HUES48 (cell line): ENCODE measurements at regions not wholly inside any gene's neighbourhood (a gene's known extent, or its start where the extent isn't known, plus 50 kb on each side); places are given as distances from the start of the nearest gene placed in this dataset.

Experiments
- H3K27ac ChIP-seq: one replicate; pipeline ENCODE4 v1.7.0; 2013; ENCODE audit warnings: low read depth, low read length, inconsistent platforms
- H3K27me3 ChIP-seq: 2 replicates; pipeline ENCODE4 v1.6.1; 2013; ENCODE audit warnings: mild to moderate bottlenecking, low read length; ENCODE audit not compliant: control insufficient read depth, insufficient read depth
- H3K36me3 ChIP-seq: 2 replicates; pipeline ENCODE4 v1.6.1; 2013; ENCODE audit warnings: low read length; ENCODE audit not compliant: control insufficient read depth, insufficient read depth
- H3K4me1 ChIP-seq: 2 replicates; pipeline ENCODE4 v1.6.1; 2013; ENCODE audit warnings: mild to moderate bottlenecking, low read length; ENCODE audit not compliant: control insufficient read depth, insufficient read depth
- H3K4me3 ChIP-seq: 2 replicates; pipeline ENCODE4 v1.5.1; 2013; ENCODE audit warnings: mild to moderate bottlenecking, low read depth, low read length
- H3K9ac ChIP-seq: 2 replicates; pipeline ENCODE4 v1.6.1; 2013; ENCODE audit warnings: mild to moderate bottlenecking, low read depth, low read length, moderate library complexity
- H3K9me3 ChIP-seq: 2 replicates; pipeline ENCODE4 v1.6.1; 2013; ENCODE audit warnings: low read length; ENCODE audit not compliant: control insufficient read depth, insufficient read depth

DNA sequence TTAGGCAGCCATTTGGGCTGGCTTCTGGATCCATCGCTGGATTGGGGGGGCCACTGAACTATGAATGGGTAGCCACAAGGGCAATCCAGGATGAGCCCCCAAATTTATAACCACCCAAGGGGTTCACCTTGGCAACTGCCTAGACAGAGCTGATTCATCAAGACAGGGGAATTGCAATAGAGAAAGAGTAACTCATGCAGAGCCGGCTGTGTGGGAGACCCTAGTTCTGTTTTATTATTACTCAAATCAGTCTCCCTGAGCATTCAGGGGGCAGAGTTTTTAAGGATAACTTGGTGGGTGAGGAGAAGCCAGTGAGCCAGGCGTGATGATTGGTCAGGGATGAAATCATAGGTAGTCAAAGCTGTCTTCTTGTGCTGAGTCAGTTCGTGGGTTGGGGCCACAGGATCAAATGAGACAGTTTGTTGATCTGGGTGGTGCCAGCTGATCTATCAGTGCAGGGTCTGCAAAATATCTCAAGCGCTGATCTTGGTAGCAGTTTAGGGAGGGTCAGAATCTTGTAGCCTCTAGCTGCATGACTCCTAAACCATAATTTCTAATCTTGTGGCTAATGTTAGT lies 57.9 kb downstream of the DNAJB9 start:
- Histone ChIP-seq H3K27ac (no peak overlapping the region), H3K4me1 (0 out of 2 replicates have a peak, but pooled peaks cover 5% of the 10 kb centered on the region), H3K9me3 (no peaks in the 10 kb centered on the region), H3K36me3 (no peaks in the 10 kb centered on the region), H3K4me3 (no peak overlapping the region), H3K9ac (no peak overlapping the region), H3K27me3 (no peaks in the 10 kb centered on the region)

GRCh38 chr7:108628678-108629077 lies 59.0 kb downstream of the DNAJB9 start:
- 0 out of 2 replicates have a peak, but pooled peaks cover 5% of the 10 kb centered on the region for H3K4me1 ChIP-seq
- no peaks in the 10 kb centered on the region for H3K36me3 ChIP-seq
- H3K4me3 ChIP-seq: no peak overlapping the region
- no peak overlapping the region for H3K9ac ChIP-seq
- H3K27ac ChIP-seq: no peak overlapping the region
- H3K9me3 ChIP-seq: no peaks in the 10 kb centered on the region
- H3K27me3 ChIP-seq: no peaks in the 10 kb centered on the region

DNA sequence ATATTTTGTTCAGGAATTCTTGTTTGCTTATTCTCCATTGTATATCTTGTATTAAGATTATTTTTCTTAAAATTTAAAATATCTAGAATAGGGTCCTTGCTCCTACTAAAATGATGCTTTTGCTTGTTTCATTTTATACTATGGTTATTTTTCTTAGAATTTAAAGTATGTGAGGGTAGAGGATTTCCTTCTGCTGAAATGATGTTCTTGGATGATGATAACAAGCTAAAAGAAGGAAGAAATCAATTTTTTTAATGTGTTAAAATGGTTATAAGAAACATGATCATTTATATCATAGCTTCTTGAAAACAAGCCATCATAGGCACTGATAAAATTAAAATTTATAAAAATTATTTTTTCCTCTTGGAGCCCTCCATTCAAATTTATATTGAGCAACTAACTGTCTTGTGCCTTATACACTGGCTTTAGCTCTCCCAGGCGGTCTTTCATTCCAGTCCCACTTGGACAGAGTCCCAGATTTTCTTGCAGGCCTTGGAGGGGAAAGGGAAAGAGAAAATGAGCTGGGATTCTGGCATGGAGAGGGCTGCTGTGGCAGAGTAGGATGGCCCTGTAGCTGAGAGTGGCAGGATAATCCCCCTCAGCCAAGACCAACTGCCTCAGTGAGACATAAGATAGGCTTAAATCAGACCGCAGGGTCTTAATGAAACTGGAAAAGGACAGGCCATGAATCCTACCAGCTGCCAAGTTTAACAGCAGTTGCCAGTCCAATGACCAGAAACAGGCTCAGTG lies 60.2 kb downstream of the DNAJB9 start:
- Histone ChIP-seq H3K4me1 (0 out of 2 replicates have a peak, but pooled peaks cover 5% of the 10 kb centered on the region), H3K27ac (no peak overlapping the region), H3K9ac (no peak overlapping the region), H3K4me3 (no peak overlapping the region), H3K36me3 (no peaks in the 10 kb centered on the region), H3K27me3 (no peaks in the 10 kb centered on the region), H3K9me3 (no peaks in the 10 kb centered on the region)

DNA sequence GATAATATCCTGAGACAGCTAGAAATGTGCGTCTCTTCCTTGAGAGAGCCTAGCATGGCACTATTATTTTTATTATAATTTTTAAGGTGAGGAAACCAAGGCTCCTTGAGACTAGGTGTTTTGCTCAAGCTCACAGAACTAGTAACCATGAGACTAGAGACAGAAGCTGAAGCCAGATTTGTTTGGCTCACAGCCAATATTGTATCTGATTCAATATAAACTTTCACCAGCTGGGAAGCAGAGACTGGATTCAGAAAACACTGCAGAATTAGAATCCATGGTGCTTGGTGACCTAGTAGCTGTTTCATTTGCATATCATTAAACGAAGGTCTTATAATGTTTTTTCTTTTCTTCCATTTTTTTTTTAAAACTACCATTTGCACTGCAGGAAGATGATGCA lies 64.4 kb downstream of the DNAJB9 start:
- H3K9ac ChIP-seq: no peak overlapping the region
- no peaks in the 10 kb centered on the region for H3K27me3 ChIP-seq
- H3K4me1 ChIP-seq: no peaks in the 10 kb centered on the region
- no peak overlapping the region for H3K27ac ChIP-seq
- H3K36me3 ChIP-seq: no peaks in the 10 kb centered on the region
- H3K9me3 ChIP-seq: no peaks in the 10 kb centered on the region
- no peak overlapping the region for H3K4me3 ChIP-seq

DNA sequence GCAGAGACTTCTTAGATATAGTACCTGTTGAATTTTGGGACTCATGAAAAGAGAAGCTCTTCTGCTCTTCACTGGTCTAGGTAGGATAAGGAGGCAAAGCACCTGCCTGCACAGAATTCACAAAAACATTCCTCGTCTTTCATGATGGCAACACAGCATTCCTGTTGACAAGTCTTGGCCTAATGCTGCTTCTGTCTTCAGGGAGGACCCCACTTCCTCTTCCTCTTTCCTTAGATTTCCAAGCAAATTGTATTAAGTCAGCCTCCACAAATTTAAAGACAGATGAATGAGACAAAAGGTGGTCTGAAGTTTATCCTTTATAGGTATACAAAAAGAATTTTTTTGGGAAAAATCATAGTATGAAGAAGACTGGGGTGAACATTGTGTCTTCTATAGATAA lies 64.9 kb downstream of the DNAJB9 start:
- no peak overlapping the region for H3K4me3 ChIP-seq
- no peaks in the 10 kb centered on the region for H3K27me3 ChIP-seq
- H3K9me3 ChIP-seq: no peaks in the 10 kb centered on the region
- no peak overlapping the region for H3K9ac ChIP-seq
- H3K36me3 ChIP-seq: no peaks in the 10 kb centered on the region
- no peaks in the 10 kb centered on the region for H3K4me1 ChIP-seq
- no peak overlapping the region for H3K27ac ChIP-seq

- Histone ChIP-seq H3K4me1 (no peaks in the 10 kb centered on the region), H3K9ac (no peak overlapping the region), H3K27me3 (no peaks in the 10 kb centered on the region), H3K9me3 (no peaks in the 10 kb centered on the region), H3K36me3 (no peaks in the 10 kb centered on the region), H3K4me3 (no peak overlapping the region), H3K27ac (no peak overlapping the region)
Observed at GRCh38 chr7:108637049-108637621, 67.5 kb downstream of the DNAJB9 start.

DNA sequence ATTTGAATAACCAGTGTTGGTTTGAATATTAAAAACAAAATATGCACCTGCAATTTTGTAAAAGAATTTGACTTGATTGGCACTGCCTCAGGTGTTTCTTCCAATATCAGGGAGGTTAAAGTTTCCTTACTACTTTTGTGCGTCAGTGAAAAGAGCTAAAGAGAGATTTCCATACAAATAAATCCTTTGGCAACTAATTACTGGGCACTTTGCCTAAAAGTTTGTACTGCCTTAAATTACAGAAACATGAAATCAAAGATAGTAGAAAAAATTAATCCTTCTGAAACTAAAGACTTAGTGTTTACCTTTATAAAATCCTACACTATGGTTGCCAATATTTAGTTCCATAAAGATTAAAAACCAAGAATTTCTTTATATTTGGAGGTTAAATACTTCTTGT lies 72.5 kb downstream of the DNAJB9 start:
- H3K27me3 ChIP-seq: no peaks in the 10 kb centered on the region
- H3K36me3 ChIP-seq: no peaks in the 10 kb centered on the region

DNA sequence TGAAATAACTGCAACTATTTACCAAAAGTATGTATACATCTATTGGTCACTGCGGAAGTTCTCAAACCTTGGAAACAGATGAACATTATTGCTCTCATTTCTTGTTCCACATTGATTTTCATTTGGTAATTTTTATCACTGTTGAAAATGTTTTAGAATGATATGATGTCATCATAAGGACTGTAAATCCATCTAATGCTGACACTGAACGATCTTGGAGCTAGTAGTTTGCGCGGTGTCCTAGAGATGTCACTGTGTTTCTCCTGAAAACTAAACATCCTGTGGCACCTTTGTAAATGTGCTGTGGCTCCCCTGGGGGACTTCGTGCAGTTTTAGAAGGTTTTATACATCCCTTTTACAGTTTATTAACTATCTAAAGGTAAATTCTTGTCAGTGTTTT lies 73.5 kb downstream of the DNAJB9 start:
- no peak overlapping the region for H3K9ac ChIP-seq
- H3K36me3 ChIP-seq: no peaks in the 10 kb centered on the region
- no peak overlapping the region for H3K4me3 ChIP-seq
- H3K27me3 ChIP-seq: no peaks in the 10 kb centered on the region
- H3K4me1 ChIP-seq: no peaks in the 10 kb centered on the region
- 0 out of 2 replicates have a peak, but pooled peaks cover 6% of the 10 kb centered on the region for H3K9me3 ChIP-seq
- no peak overlapping the region for H3K27ac ChIP-seq

More for the DNA sequence above, 72.5 kb downstream of the DNAJB9 start:
- Histone ChIP-seq H3K9me3 (0 out of 2 replicates have a peak, but pooled peaks cover 6% of the 10 kb centered on the region), H3K9ac (no peak overlapping the region), H3K4me3 (no peak overlapping the region), H3K27ac (no peak overlapping the region), H3K4me1 (no peaks in the 10 kb centered on the region)

DNA sequence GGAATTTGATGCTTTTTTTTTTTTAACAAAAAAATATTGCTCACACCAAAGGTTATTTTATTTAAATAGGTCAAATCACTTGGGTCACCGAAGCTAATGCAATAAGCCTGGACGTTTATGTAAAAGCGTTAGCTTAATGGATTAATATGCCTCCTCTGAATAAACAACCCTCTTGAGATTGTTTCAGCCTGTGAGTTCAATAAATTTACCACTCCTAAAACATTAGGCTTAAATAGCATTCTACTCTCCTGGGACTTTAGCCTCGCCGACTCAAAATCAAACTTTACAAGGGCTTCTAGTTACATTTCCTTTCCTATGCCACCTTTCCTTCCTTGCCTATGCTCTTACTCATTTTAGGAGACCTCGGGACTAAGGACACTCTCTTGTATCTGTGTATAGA lies 79.3 kb downstream of the DNAJB9 start:
- no peak overlapping the region for H3K4me3 ChIP-seq
- no peak overlapping the region for H3K27ac ChIP-seq

DNA sequence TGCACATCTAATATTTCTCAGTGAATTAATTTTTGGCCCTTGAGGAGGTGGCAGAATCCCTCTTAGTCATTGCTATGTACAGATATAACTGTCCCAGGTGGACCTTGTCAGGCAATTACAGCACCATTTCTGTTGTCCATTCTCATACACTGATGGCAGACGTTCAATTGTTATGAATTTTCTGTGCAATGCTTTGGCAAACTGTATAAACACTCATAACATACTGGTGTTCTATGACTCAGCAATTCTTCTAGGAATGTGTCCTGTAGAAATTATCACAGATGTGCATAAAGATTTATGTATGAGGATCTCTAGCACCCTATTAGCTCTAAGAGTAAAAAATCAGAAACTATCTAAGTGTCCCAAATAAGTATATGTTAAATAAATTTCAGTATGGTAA lies 80.8 kb downstream of the DNAJB9 start:
- Histone ChIP-seq H3K9me3 (no peaks in the 10 kb centered on the region), H3K9ac (no peak overlapping the region), H3K27ac (no peak overlapping the region), H3K4me1 (no peaks in the 10 kb centered on the region), H3K4me3 (no peak overlapping the region), H3K27me3 (no peaks in the 10 kb centered on the region), H3K36me3 (no peaks in the 10 kb centered on the region)

More for the DNA sequence above, 79.3 kb downstream of the DNAJB9 start:
- 0 out of 2 replicates have a peak, but pooled peaks cover 6% of the 10 kb centered on the region for H3K9me3 ChIP-seq
- H3K27me3 ChIP-seq: no peaks in the 10 kb centered on the region
- H3K36me3 ChIP-seq: no peaks in the 10 kb centered on the region
- no peaks in the 10 kb centered on the region for H3K4me1 ChIP-seq
- no peak overlapping the region for H3K9ac ChIP-seq

- Histone ChIP-seq H3K36me3 (no peaks in the 10 kb centered on the region), H3K9me3 (no peaks in the 10 kb centered on the region), H3K27ac (no peak overlapping the region), H3K4me3 (no peak overlapping the region), H3K4me1 (no peaks in the 10 kb centered on the region), H3K27me3 (no peaks in the 10 kb centered on the region), H3K9ac (no peak overlapping the region)
Observed at GRCh38 chr7:108652886-108653285, 83.2 kb downstream of the DNAJB9 start.
